ENCODE measurements at regions not wholly inside any gene's neighbourhood (a gene's known extent, or its start where the extent isn't known, plus 50 kb on each side); places are given as distances from the start of the nearest gene placed in this dataset.

GRCh38 chr2:215620528-215620927, 184.7 kb upstream of the FN1 start:
- DNase-seq (ENCODE audit: low read depth in 2 of 2) = no peak

GRCh38 chr2:215619989-215620388, 184.1 kb upstream of the FN1 start:
- DNase-seq (ENCODE audit: low read depth in 2 of 2) = no peak

- no peak for DNase-seq (ENCODE audit: low read depth in 2 of 2)
Measured at GRCh38 chr2:215619022-215619958, 183.4 kb upstream of the FN1 start.

GRCh38 chr2:215618145-215618544, 182.3 kb upstream of the FN1 start:
- DNase-seq (ENCODE audit: low read depth in 2 of 2) = no peak

GRCh38 chr2:215617060-215617824, 181.4 kb upstream of the FN1 start:
- DNase-seq (ENCODE audit: low read depth in 2 of 2) = no peak

- DNase-seq (ENCODE audit: low read depth in 2 of 2) = no peak
Measured at GRCh38 chr2:215615803-215616174, 179.9 kb upstream of the FN1 start.

- DNase-seq (ENCODE audit: low read depth in 2 of 2) = no peak
Measured at GRCh38 chr2:215615067-215615802, 179.4 kb upstream of the FN1 start.

GRCh38 chr2:215614296-215614695, 178.4 kb upstream of the FN1 start:
- DNase-seq (ENCODE audit: low read depth in 2 of 2) = no peak

- DNase-seq (ENCODE audit: low read depth in 2 of 2) = no peak
Measured at GRCh38 chr2:215613888-215614287, 178.0 kb upstream of the FN1 start.

- no peak for DNase-seq (ENCODE audit: low read depth in 2 of 2)
Measured at GRCh38 chr2:215613280-215613679, 177.4 kb upstream of the FN1 start.

GRCh38 chr2:215612786-215613185, 176.9 kb upstream of the FN1 start:
- no peak for DNase-seq (ENCODE audit: low read depth in 2 of 2)

- DNase-seq (ENCODE audit: low read depth in 2 of 2) = no peak
Measured at GRCh38 chr2:215611609-215612386, 175.9 kb upstream of the FN1 start.

GRCh38 chr2:215609089-215610032, 173.5 kb upstream of the FN1 start:
- no peak for DNase-seq (ENCODE audit: low read depth in 2 of 2)

GRCh38 chr2:215607766-215608165, 171.9 kb upstream of the FN1 start:
- DNase-seq (ENCODE audit: low read depth in 2 of 2) = no peak

GRCh38 chr2:215606219-215606618, 170.4 kb upstream of the FN1 start:
- no peak for DNase-seq (ENCODE audit: low read depth in 2 of 2)

- DNase-seq (ENCODE audit: low read depth in 2 of 2) = no peak
Measured at GRCh38 chr2:215605214-215605613, 169.3 kb upstream of the FN1 start.

GRCh38 chr2:215604606-215605005, 168.7 kb upstream of the FN1 start:
- DNase-seq (ENCODE audit: low read depth in 2 of 2) = no peak

GRCh38 chr2:215603440-215603839, 167.6 kb upstream of the FN1 start:
- no peak for DNase-seq (ENCODE audit: low read depth in 2 of 2)

- DNase-seq (ENCODE audit: low read depth in 2 of 2) = no peak
Measured at GRCh38 chr2:215602997-215603396, 167.1 kb upstream of the FN1 start.

- no peak for DNase-seq (ENCODE audit: low read depth in 2 of 2)
Measured at GRCh38 chr2:215601990-215602721, 166.3 kb upstream of the FN1 start.
